Gastrocnemius medialis (tissue), 4 donors: ENCODE measurements at regions not wholly inside any gene's neighbourhood (a gene's known extent, or its start where the extent isn't known, plus 50 kb on each side); places are given as distances from the start of the nearest gene placed in this dataset.

ENCODE experiments used
- ATAC-seq, 2 donors: fragments of 150-250 bp; one replicate each; pipeline ENCODE4 v1.9.1; 2016
- DNase-seq, 2 donors: peaks; one replicate each; pipeline ENCODE4 v3.0.0-alpha.2; 2019
- H3K27ac ChIP-seq, 4 donors: fragments of 200-600 bp; sonication (generic); 1 replicate in 1 of 4; 2 replicates in 3 of 4; pipeline ENCODE4 v1.5.1; 2016 to 2018; ENCODE audit warnings: mild to moderate bottlenecking in 2 of 4, moderate library complexity in 1 of 4
- H3K27me3 ChIP-seq, 3 donors: fragments of 200-600 bp; sonication (generic) in 2 of 3; 1 replicate in 1 of 3; 2 replicates in 2 of 3; pipeline versions ENCODE4 v1.5.1 to v1.6.0; 2016 to 2019; ENCODE audit warnings: mild to moderate bottlenecking in 1 of 3, moderate library complexity in 1 of 3
- H3K36me3 ChIP-seq, 2 donors: fragments of 200-600 bp; sonication (generic) in 1 of 2; one replicate each; pipeline ENCODE4 v1.5.1; 2017 to 2018
- H3K4me1 ChIP-seq, 2 donors: fragments of 200-600 bp; sonication (generic) in 1 of 2; one replicate each; pipeline ENCODE4 v1.5.1; 2016 to 2017; ENCODE audit warnings: mild to moderate bottlenecking in 2 of 2
- H3K4me3 ChIP-seq, 4 donors: fragments of 200-600 bp; sonication (generic) in 3 of 4; 1 replicate in 1 of 4; 2 replicates in 3 of 4; pipeline ENCODE4 v1.5.1; 2016 to 2019; ENCODE audit warnings: mild to moderate bottlenecking in 2 of 4
- H3K9me3 ChIP-seq, 3 donors: fragments of 200-600 bp; sonication (generic) in 2 of 3; 1 replicate in 1 of 3; 2 replicates in 2 of 3; pipeline ENCODE4 v1.5.1; 2016 to 2019
- CTCF ChIP-seq, 5 experiments: fragments of 450-650 bp in 3 of 5; fragments of 200-600 bp in 2 of 5; sonication (generic) in 2 of 5; IDR thresholded peaks in 4 of 5; conservative IDR thresholded peaks in 1 of 5; 1 replicate in 4 of 5; 2 replicates in 1 of 5; pipeline ENCODE4 v1.5.1; 2016 to 2019; ENCODE audit warnings: antibody characterized with exemption in 5 of 5, mild to moderate bottlenecking in 3 of 5, moderate library complexity in 3 of 5
- POLR2A ChIP-seq, 2 donors: fragments of 450-650 bp; IDR thresholded peaks; one replicate each; pipeline ENCODE4 v1.6.1; 2017; ENCODE audit warnings: antibody characterized with exemption in 2 of 2, mild to moderate bottlenecking in 2 of 2, moderate library complexity in 2 of 2
- in situ Hi-C, 4 donors: fragments of 200-750 bp; cut with MboI; loops; one replicate each; pipeline versions ENCODE4 v1.15.0 to v1.8.0; 2017; ENCODE audit warnings: low sequenced_read_pairs in 4 of 4
- intact Hi-C: fragments of 100-400 bp; cut with DNase I; formaldehyde crosslinking; loops from one replicate; pipeline ENCODE4 v1.15.1; 2023; ENCODE audit warnings: low total_unique reads

GRCh38 chr2:157106950-157107349, 150.6 kb upstream of the GALNT5 start:
- Histone ChIP-seq H3K36me3 (no peaks in the 10 kb centered on the region), H3K27ac (no peak overlapping the region), H3K27me3 (no peaks in the 10 kb centered on the region), H3K4me1 (no peaks in the 10 kb centered on the region), H3K9me3 (no peaks in the 10 kb centered on the region), H3K4me3 (no peak overlapping the region)
- intact Hi-C loops: no loop called here
- no peak for DNase-seq
- in situ Hi-C loops: no loop called here
- ATAC-seq: no peak
- TF ChIP-seq POLR2A (IDR thresholded peaks at IDR 0.05): no peak
- no peak for TF ChIP-seq CTCF (IDR thresholded peaks at IDR 0.05 in 4 of 5, conservative IDR thresholded peaks at IDR 0.05 in 1 of 5)

DNA sequence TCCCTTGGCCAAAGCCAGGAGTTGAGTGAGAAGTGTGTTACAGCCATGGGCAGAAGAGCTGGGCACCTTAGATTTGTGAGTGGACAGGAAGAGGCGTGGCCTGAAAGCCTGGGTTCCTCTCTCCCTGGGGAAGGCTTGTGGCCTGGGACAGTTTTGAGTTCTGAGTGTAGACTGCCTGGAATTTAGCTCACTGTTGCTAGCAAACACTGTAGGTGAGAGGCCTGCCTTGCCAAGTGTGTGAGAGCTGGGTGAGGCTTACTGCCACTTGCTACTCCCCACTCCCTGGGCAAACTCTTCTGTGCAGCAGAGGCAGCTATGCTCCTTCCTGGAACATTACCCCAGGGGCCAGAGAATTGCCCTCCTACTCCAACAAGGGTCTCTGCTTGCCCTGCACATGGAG, 150.0 kb upstream of the GALNT5 start:
- DNase-seq (no peak), ATAC-seq (no peak)
- TF ChIP-seq CTCF (IDR thresholded peaks at IDR 0.05 in 4 of 5, conservative IDR thresholded peaks at IDR 0.05 in 1 of 5): no peak
- TF ChIP-seq POLR2A (IDR thresholded peaks at IDR 0.05): no peak
- H3K27ac ChIP-seq: no peak overlapping the region
- no peaks in the 10 kb centered on the region for H3K27me3 ChIP-seq
- in situ Hi-C loops (no loop called here), intact Hi-C loops (no loop called here)
- H3K4me1 ChIP-seq: no peaks in the 10 kb centered on the region
- H3K9me3 ChIP-seq: no peaks in the 10 kb centered on the region
- no peak overlapping the region for H3K4me3 ChIP-seq
- no peaks in the 10 kb centered on the region for H3K36me3 ChIP-seq

DNA sequence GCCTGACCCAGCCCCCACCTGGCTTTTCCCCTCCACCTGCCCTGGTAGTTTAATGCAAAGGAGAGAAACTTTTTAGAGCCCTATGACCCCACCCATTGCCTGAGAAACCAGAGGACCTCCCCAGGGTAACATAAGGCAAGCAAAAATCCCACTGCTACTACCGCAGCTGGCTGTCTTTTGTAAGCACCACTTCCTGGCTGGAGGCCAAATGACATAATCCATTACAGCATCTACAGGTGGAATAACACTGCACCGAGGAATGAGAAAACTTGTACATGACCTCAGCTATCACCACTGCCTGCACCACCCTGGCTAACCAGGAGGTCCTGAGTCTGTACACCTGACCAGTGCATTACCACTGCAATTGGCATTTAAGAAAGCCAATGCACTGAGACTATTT, 149.6 kb upstream of the GALNT5 start:
- ATAC-seq (no peak), DNase-seq (no peak)
- Histone ChIP-seq H3K27ac (no peak overlapping the region), H3K36me3 (no peaks in the 10 kb centered on the region), H3K4me3 (no peak overlapping the region), H3K4me1 (no peaks in the 10 kb centered on the region), H3K27me3 (no peaks in the 10 kb centered on the region), H3K9me3 (no peaks in the 10 kb centered on the region)
- TF ChIP-seq POLR2A (IDR thresholded peaks at IDR 0.05) (no peak), CTCF (IDR thresholded peaks at IDR 0.05 in 4 of 5, conservative IDR thresholded peaks at IDR 0.05 in 1 of 5) (no peak)
- intact Hi-C loops (no loop called here), in situ Hi-C loops (no loop called here)

DNA sequence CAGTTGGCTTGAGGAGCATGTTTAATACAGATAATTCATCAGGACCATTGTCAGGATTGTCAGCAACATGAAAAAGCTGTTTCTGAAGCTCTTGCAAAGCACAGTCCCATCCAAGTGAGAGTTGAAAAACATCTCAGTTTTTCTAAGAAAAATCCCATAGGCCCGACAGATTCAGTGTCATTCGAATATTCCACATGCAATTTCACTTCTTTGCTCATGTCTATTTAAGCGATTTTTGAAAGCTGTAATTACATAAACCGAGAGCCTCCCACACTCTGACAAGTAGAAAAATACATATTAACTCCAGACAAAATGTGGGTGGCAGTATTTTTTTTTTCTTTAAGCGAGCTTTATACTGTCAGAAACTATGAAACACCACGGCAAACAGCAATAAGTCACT, 134.7 kb upstream of the GALNT5 start:
- TF ChIP-seq CTCF (IDR thresholded peaks at IDR 0.05 in 4 of 5, conservative IDR thresholded peaks at IDR 0.05 in 1 of 5): no peak
- no peak for TF ChIP-seq POLR2A (IDR thresholded peaks at IDR 0.05)
- DNase-seq (no peak), ATAC-seq (no peak)
- no peaks in the 10 kb centered on the region for H3K36me3 ChIP-seq
- no peak overlapping the region for H3K4me3 ChIP-seq
- no peaks in the 10 kb centered on the region for H3K27me3 ChIP-seq
- in situ Hi-C loops (no loop called here), intact Hi-C loops (no loop called here)
- H3K9me3 ChIP-seq: no peaks in the 10 kb centered on the region
- H3K4me1 ChIP-seq: no peaks in the 10 kb centered on the region
- H3K27ac ChIP-seq: no peak overlapping the region

DNA sequence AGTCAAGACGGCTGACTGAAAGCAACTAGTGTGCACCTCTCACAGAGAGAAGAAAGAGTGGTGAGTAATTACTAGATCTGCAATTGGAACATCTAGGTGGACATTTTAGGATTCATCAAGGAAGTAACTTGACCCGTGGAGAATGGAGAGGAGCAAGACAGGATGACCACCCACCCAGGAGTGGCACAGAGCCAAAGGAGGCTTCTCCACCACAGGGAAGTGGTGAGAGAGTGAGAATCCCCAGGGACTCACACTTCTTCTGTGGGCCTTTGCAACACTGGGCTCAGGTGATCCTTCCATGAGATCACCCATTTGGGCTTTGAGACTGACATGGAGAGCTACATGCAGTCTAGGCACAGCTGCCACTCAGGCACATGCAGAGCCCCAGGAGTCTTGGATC, 132.8 kb upstream of the GALNT5 start:
- DNase-seq (no peak), ATAC-seq (no peak)
- H3K36me3 ChIP-seq: no peaks in the 10 kb centered on the region
- no peaks in the 10 kb centered on the region for H3K4me1 ChIP-seq
- H3K27me3 ChIP-seq: no peaks in the 10 kb centered on the region
- intact Hi-C loops: no loop called here
- H3K9me3 ChIP-seq: no peaks in the 10 kb centered on the region
- in situ Hi-C loops: no loop called here
- TF ChIP-seq CTCF (IDR thresholded peaks at IDR 0.05 in 4 of 5, conservative IDR thresholded peaks at IDR 0.05 in 1 of 5): no peak
- TF ChIP-seq POLR2A (IDR thresholded peaks at IDR 0.05): no peak
- no peak overlapping the region for H3K27ac ChIP-seq
- no peak overlapping the region for H3K4me3 ChIP-seq
